NCI-H187 (cell line): ENCODE measurements at regions not wholly inside any gene's neighbourhood (a gene's known extent, or its start where the extent isn't known, plus 50 kb on each side); places are given as distances from the start of the nearest gene placed in this dataset.

Experiments
- DNase-seq, 2 experiments: peaks; one replicate each; lab custom pipeline; 2025; lab: John Stamatoyannopoulos, UW

DNA sequence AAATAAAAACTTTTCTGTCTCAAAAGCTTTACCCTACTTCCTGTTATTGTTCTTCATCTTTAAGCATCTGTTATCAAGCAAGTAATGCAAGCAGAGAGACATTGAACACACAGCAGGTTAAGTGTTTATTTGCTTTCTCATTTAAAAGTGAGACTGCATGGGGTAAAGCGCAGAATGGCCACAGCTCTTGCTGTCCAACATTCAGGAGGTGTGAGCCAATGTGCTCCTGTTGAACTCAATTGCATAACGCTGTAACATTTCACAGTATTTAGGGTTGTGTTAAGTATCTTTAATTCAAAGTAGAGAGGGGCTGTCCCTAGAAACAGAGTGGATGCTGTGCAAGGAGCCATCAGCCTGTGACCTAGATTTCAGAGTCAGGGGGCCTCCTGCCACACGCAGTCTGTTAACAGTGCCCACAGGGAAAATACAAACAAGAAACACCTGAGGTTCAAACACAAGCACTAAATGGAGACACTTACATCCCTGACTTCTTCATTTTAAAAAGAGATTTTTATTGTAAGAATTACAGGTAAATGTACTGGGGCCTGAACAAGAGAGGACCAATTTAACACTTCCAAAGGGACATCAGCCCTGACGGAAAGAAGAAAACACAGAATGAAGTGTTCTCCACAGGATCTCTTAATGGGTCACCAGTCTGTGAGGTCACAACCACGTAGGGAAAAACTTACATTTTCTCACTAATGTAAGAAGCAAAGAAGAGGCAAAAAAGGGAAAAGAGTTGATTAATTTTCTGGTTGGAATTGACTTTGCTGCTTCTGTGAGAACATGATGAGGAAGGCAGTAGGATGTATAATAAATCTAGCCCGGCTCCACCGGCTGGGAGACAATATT lies 815.1 kb downstream of the VGLL3 start:
- DNase-seq: no peak

DNA sequence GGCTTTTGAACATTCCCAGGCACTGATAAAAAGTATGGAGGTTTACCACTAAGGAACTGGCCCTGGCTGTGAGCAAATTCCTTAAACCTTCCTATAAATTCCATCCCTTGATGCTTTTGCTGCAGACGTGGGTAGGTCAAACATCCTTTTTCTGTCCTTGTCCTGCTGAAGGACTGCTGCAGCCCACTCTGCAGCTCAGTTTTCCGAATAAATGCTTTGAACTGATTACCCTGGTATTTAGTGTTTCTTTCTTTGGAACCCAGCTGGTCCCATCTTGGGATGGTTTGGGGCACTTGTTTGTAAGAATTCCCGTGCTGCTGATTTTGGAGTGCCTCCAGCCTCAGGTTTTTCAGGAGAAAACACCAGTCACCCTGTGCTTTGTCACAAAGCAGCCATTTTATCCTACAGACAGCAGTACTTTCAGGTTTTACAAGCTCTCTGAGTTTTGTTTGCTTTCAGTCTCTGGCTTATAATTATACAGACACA lies 815.9 kb downstream of the VGLL3 start:
- DNase-seq: no peak

DNA sequence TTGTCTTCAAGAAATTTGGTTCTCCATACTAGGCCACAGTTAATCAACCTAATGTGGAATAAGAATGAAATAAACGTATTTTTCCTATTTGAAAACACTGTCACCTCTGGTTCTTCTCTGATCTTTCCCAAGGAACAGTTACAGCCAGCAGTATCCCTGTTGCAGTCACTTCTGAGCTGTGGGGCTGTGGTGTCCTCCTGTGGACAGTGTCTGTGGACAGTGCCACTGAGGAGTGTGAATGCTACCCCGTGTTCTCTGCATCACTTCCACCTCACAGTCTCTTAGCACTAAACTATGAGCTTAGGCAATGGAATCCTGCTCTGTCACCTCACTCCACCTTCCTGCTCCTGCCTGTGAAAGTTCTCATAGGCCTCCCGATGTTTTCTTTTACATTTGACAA lies 817.5 kb downstream of the VGLL3 start:
- DNase-seq: no peak

DNA sequence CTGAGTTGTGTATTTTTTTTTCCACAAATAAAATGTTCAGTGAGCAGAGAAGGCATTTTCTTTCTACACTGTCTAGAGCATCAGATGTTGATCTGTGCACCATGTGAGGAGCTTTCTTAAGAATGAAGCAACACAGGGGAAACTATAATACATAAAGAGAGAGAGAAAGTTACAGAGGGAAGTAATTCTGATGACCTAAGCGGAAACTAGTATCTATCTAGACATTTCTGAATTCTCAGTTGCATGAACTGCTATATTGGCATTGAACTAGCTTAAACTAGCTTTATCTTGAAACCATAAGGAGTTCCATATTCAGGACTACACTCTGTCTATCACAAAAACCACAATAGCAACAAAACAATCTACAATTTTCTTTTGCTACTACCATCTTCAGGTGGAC lies 822.4 kb downstream of the VGLL3 start:
- DNase-seq: no peak

DNA sequence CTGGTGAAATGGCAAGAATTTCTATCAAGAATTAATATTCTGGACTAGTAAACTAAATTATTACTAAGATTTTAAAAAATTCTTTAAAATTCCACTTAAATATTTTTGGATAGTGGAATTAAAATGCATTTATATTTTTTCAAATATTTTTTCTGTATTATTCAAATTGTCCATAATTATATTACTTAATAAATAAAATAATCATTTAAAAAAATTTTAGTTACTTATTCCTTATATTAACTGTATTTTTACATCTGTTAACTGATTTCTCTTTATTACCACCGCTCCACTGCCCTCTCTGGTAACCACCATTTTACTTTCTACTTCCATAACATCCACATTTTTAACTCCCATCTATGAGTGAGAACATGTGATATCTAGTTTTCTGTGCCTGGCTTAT lies 828.4 kb downstream of the VGLL3 start:
- DNase-seq: no peak

DNA sequence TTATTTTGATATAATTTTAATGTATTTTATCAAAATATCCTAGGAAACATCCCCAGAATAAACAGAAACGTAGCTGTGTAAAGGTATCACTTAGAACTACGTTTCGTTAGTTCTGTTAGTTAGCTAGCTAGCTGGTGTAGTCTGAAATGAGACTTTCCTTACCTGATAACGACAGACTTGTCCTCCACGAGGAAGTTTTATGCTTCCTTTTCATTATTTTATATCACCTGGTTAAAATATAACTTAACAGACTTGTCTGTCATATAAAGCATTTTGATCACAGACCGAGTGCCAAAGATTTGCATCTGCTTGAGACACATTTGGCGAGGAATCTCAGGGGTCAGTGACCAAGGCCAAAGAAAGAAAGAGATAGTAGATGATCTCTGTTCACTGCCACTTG lies 829.5 kb downstream of the VGLL3 start:
- no peak for DNase-seq

DNA sequence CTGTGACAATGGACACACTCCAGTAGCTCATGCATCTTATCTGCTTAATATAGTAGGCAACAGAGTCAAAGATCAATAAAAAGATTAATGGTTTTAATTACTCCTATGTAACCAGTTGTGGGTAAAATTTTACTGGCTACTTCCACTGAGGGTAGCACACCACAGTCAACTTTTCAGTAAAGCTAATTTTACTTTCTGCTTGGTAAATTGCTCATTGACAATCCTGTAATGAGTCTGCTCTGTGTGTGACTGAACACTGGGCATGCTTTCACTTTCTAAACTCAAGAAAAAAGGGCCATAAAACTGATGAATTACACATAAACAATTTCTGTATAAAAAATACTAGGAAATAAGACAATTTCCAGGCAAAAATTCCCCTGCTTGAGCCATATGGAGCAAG lies 838.3 kb downstream of the VGLL3 start:
- DNase-seq: no peak

DNA sequence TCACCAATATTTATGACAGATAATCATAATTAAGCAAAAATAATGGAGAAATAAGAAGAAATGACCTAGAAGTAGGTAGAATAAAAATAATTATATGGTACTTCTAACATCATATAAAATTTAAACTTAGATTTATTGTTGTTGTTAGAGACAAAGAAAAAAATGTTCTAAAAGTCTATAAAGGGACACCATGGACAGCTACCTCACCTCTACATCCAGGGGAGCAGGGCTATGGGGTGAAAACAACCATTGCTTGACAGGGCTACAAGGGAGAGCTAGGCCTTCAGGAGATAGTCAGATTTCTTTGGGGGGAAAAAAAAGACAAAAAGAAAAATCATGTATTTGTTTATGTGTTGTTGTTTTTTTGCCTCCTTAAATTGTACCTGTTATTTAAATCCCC lies 841.9 kb downstream of the VGLL3 start:
- no peak for DNase-seq

DNA sequence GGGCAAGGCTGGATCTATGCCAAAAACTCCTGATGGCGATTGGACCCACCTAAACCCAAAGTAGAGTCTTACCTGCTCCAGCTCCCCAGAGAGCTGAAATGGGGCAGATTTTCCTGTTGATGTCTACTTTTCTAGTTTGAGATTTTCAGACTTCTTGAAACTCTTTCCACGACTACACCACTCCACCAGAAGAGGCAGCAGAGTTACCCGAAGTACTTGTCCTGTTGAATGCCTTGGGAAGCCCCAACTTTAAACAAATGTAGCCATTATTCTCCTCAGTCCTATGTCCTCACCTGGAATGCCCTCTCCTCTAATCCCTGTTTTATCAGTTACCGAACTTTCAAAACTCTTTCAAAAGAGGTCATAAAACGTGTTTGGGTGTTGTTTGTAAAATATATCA lies 843.8 kb downstream of the VGLL3 start:
- DNase-seq: no peak

DNA sequence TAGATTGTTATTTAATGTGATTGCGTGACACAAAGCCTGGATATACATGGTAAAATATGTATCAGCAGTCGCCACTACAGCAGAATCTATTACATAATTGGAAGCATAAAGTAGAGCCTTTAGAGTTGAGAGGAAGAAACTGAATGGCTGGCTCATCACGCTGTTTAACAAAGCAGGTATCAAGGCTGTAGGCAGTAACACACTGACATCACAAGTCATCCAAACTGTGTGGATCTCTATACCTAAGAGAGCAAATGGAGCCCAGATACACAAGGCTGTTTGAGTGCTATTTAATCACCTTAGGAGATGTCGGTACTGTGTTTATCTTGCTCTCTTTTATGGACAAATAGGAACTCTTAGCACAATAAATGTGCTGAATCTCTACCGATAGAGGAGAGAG lies 864.4 kb downstream of the VGLL3 start:
- DNase-seq: no peak
